ENCODE measurements at regions not wholly inside any gene's neighbourhood (a gene's known extent, or its start where the extent isn't known, plus 50 kb on each side); places are given as distances from the start of the nearest gene placed in this dataset.

GRCh38 chr14:83697099-83697498, 1832.8 kb upstream of the FLRT2 start:
- Histone ChIP-seq H3K27me3 (ENCODE audit: control insufficient read depth, insufficient read depth, low read length) (no peaks in the 10 kb centered on the region), H3K36me3 (ENCODE audit: control insufficient read depth, insufficient read depth, low read length) (no peaks in the 10 kb centered on the region), H3K4me3 (ENCODE audit: low read depth, low read length) (no peak overlapping the region)
- no peak for DNase-seq (ENCODE audit: low read depth)
- FAIRE-seq = no peak
- TF ChIP-seq, protein P1, sequence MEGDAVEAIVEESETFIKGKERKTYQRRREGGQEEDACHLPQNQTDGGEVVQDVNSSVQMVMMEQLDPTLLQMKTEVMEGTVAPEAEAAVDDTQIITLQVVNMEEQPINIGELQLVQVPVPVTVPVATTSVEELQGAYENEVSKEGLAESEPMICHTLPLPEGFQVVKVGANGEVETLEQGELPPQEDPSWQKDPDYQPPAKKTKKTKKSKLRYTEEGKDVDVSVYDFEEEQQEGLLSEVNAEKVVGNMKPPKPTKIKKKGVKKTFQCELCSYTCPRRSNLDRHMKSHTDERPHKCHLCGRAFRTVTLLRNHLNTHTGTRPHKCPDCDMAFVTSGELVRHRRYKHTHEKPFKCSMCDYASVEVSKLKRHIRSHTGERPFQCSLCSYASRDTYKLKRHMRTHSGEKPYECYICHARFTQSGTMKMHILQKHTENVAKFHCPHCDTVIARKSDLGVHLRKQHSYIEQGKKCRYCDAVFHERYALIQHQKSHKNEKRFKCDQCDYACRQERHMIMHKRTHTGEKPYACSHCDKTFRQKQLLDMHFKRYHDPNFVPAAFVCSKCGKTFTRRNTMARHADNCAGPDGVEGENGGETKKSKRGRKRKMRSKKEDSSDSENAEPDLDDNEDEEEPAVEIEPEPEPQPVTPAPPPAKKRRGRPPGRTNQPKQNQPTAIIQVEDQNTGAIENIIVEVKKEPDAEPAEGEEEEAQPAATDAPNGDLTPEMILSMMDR (IDR thresholded peaks at IDR 0.05; ENCODE audit: insufficient read depth, low read length, severe bottlenecking) = no peak

- FAIRE-seq = no peak
These were observed 1827.3 kb upstream of the FLRT2 start for GRCh38 chr14:83702619-83703018.

GRCh38 chr14:83706231-83706954, 1823.6 kb upstream of the FLRT2 start:
- H3K36me3 ChIP-seq (ENCODE audit: control insufficient read depth, insufficient read depth, low read length) = no peaks in the 10 kb centered on the region
- no peaks in the 10 kb centered on the region for H3K27me3 ChIP-seq (ENCODE audit: control insufficient read depth, insufficient read depth, low read length)
- TF ChIP-seq, protein P1 (IDR thresholded peaks at IDR 0.05; ENCODE audit: insufficient read depth, low read length, severe bottlenecking) = no peak
- no peak for DNase-seq (ENCODE audit: low read depth)
- no peak overlapping the region for H3K4me3 ChIP-seq (ENCODE audit: low read depth, low read length)
- no peak for FAIRE-seq

More at GRCh38 chr14:83702619-83703018, 1827.3 kb upstream of the FLRT2 start:
- Histone ChIP-seq H3K4me3 (ENCODE audit: low read depth, low read length) (no peak overlapping the region), H3K27me3 (ENCODE audit: control insufficient read depth, insufficient read depth, low read length) (no peaks in the 10 kb centered on the region), H3K36me3 (ENCODE audit: control insufficient read depth, insufficient read depth, low read length) (no peaks in the 10 kb centered on the region)
- TF ChIP-seq, protein P1 (IDR thresholded peaks at IDR 0.05; ENCODE audit: insufficient read depth, low read length, severe bottlenecking) = no peak
- no peak for DNase-seq (ENCODE audit: low read depth)

DNA sequence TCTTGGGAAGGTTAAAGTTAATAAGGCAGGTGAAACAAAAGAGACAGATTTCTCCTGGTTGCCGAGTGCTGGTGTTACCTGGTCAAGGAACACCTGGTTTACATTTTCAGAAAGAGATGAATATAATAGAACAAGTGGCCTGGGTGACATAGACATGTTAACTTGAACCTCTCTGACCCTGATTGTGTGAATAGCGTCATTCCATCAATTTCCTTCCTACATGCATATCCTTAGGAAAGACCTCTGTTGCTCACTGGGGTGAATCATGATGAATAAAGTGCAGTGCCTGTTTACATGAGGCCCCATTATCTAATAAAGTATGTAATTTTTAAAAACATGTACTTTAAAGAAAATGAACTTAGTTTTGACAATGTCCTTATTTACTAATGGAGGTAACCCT, 1822.9 kb upstream of the FLRT2 start:
- Histone ChIP-seq H3K27me3 (ENCODE audit: control insufficient read depth, insufficient read depth, low read length) (no peaks in the 10 kb centered on the region), H3K4me3 (ENCODE audit: low read depth, low read length) (no peak overlapping the region), H3K36me3 (ENCODE audit: control insufficient read depth, insufficient read depth, low read length) (no peaks in the 10 kb centered on the region)
- TF ChIP-seq, protein P1 (IDR thresholded peaks at IDR 0.05; ENCODE audit: insufficient read depth, low read length, severe bottlenecking) = no peak
- peak; percentile 51 for DNase-seq (ENCODE audit: low read depth)
- no peak for FAIRE-seq

- no peaks in the 10 kb centered on the region for H3K36me3 ChIP-seq (ENCODE audit: control insufficient read depth, insufficient read depth, low read length)
- TF ChIP-seq, protein P1 (IDR thresholded peaks at IDR 0.05; ENCODE audit: insufficient read depth, low read length, severe bottlenecking) = no peak
- no peaks in the 10 kb centered on the region for H3K27me3 ChIP-seq (ENCODE audit: control insufficient read depth, insufficient read depth, low read length)
- FAIRE-seq = no peak
- no peak overlapping the region for H3K4me3 ChIP-seq (ENCODE audit: low read depth, low read length)
- DNase-seq (ENCODE audit: low read depth) = peak; percentile 72
These were observed 1820.8 kb upstream of the FLRT2 start for GRCh38 chr14:83709116-83709515.

- Histone ChIP-seq H3K4me3 (ENCODE audit: low read depth, low read length) (no peak overlapping the region), H3K27me3 (ENCODE audit: control insufficient read depth, insufficient read depth, low read length) (no peaks in the 10 kb centered on the region), H3K36me3 (ENCODE audit: control insufficient read depth, insufficient read depth, low read length) (no peaks in the 10 kb centered on the region)
- FAIRE-seq = no peak
- TF ChIP-seq, protein P1 (IDR thresholded peaks at IDR 0.05; ENCODE audit: insufficient read depth, low read length, severe bottlenecking) = no peak
- DNase-seq (ENCODE audit: low read depth) = no peak
These were observed 1818.9 kb upstream of the FLRT2 start for GRCh38 chr14:83711046-83711445.
